Ascending aorta (tissue), 2 donors: ENCODE measurements at regions not wholly inside any gene's neighbourhood (a gene's known extent, or its start where the extent isn't known, plus 50 kb on each side); places are given as distances from the start of the nearest gene placed in this dataset.

Experiments
- DNase-seq, 2 donors: peaks; one replicate each; pipeline ENCODE4 v3.0.0-alpha.2; 2019; ENCODE audit warnings: low spot score in 2 of 2
- H3K27ac ChIP-seq, 2 donors: fragments of 200-600 bp; sonication (generic); one replicate each; pipeline ENCODE4 v1.5.1; 2016 to 2017; ENCODE audit warnings: mild to moderate bottlenecking in 1 of 2
- H3K27me3 ChIP-seq: fragments of 200-600 bp; sonication (generic); one replicate; pipeline ENCODE4 v1.5.1; 2017
- H3K36me3 ChIP-seq, 2 donors: fragments of 200-600 bp; sonication (generic); one replicate each; pipeline ENCODE4 v1.5.1; 2016
- H3K4me1 ChIP-seq, 2 donors: fragments of 200-600 bp; sonication (generic); one replicate each; pipeline ENCODE4 v1.5.1; 2016 to 2017; ENCODE audit warnings: mild to moderate bottlenecking in 1 of 2
- H3K4me3 ChIP-seq, 2 donors: fragments of 200-600 bp; sonication (generic); one replicate each; pipeline ENCODE4 v1.5.1; 2016 to 2017; ENCODE audit warnings: mild to moderate bottlenecking in 1 of 2
- H3K9me3 ChIP-seq, 2 donors: fragments of 200-600 bp; sonication (generic); one replicate each; pipeline ENCODE4 v1.5.1; 2016
- CTCF ChIP-seq, 3 experiments: fragments of 200-600 bp in 2 of 3; fragments of 450-650 bp in 1 of 3; sonication (generic) in 2 of 3; IDR thresholded peaks; one replicate each; pipeline ENCODE4 v1.5.1; 2016 to 2019; ENCODE audit warnings: antibody characterized with exemption in 3 of 3, mild to moderate bottlenecking in 1 of 3, moderate library complexity in 1 of 3
- intact Hi-C: fragments of 100-400 bp; cut with DNase I; formaldehyde crosslinking; loops from one replicate; pipeline ENCODE4 v1.15.1; 2023

- no peak overlapping the region for H3K4me3 ChIP-seq
- H3K9me3 ChIP-seq, result no peaks in the 10 kb centered on the region
- no peak for TF ChIP-seq CTCF (IDR thresholded peaks at IDR 0.05)
- DNase-seq, result no peak
- intact Hi-C loops, result no loop called here
- no peaks in the 10 kb centered on the region for H3K27me3 ChIP-seq
- no peak overlapping the region for H3K27ac ChIP-seq
- no peaks in the 10 kb centered on the region for H3K4me1 ChIP-seq
- H3K36me3 ChIP-seq, result no peaks in the 10 kb centered on the region
Measured at GRCh38 chr1:57882072-57882471, 458.2 kb upstream of the DAB1 start.

GRCh38 chr1:57881639-57882038, 457.8 kb upstream of the DAB1 start:
- no peaks in the 10 kb centered on the region for H3K27me3 ChIP-seq
- no peak for DNase-seq
- no peak overlapping the region for H3K4me3 ChIP-seq
- no peak for TF ChIP-seq CTCF (IDR thresholded peaks at IDR 0.05)
- H3K4me1 ChIP-seq, result no peaks in the 10 kb centered on the region
- intact Hi-C loops, result no loop called here
- H3K27ac ChIP-seq, result no peak overlapping the region
- H3K36me3 ChIP-seq, result no peaks in the 10 kb centered on the region
- H3K9me3 ChIP-seq, result no peaks in the 10 kb centered on the region

- DNase-seq, result no peak
Measured at GRCh38 chr1:57879700-57880099, 455.8 kb upstream of the DAB1 start.

GRCh38 chr1:57874418-57874877, 450.6 kb upstream of the DAB1 start:
- Histone ChIP-seq H3K27me3 (no peaks in the 10 kb centered on the region), H3K27ac (no peak overlapping the region), H3K9me3 (no peaks in the 10 kb centered on the region), H3K4me1 (no peaks in the 10 kb centered on the region), H3K36me3 (no peaks in the 10 kb centered on the region), H3K4me3 (no peak overlapping the region)
- intact Hi-C loops, result no loop called here
- TF ChIP-seq CTCF (IDR thresholded peaks at IDR 0.05), result no peak
- DNase-seq, result no peak

More at GRCh38 chr1:57879700-57880099, 455.8 kb upstream of the DAB1 start:
- no peaks in the 10 kb centered on the region for H3K4me1 ChIP-seq
- no peak overlapping the region for H3K27ac ChIP-seq
- no peaks in the 10 kb centered on the region for H3K9me3 ChIP-seq
- intact Hi-C loops, result no loop called here
- no peak for TF ChIP-seq CTCF (IDR thresholded peaks at IDR 0.05)
- H3K36me3 ChIP-seq, result no peaks in the 10 kb centered on the region
- H3K4me3 ChIP-seq, result no peak overlapping the region
- no peaks in the 10 kb centered on the region for H3K27me3 ChIP-seq

GRCh38 chr1:57872913-57873312, 449.1 kb upstream of the DAB1 start:
- Histone ChIP-seq H3K27ac (no peak overlapping the region), H3K9me3 (no peaks in the 10 kb centered on the region), H3K36me3 (no peaks in the 10 kb centered on the region), H3K4me3 (no peak overlapping the region), H3K27me3 (no peaks in the 10 kb centered on the region), H3K4me1 (no peaks in the 10 kb centered on the region)
- intact Hi-C loops, result no loop called here
- no peak for DNase-seq
- no peak for TF ChIP-seq CTCF (IDR thresholded peaks at IDR 0.05)

- DNase-seq, result no peak
- H3K9me3 ChIP-seq, result no peaks in the 10 kb centered on the region
- intact Hi-C loops, result no loop called here
Measured at GRCh38 chr1:57868908-57869307, 445.0 kb upstream of the DAB1 start.

More at GRCh38 chr1:57868908-57869307, 445.0 kb upstream of the DAB1 start:
- no peak for TF ChIP-seq CTCF (IDR thresholded peaks at IDR 0.05)
- Histone ChIP-seq H3K4me3 (no peak overlapping the region), H3K36me3 (no peaks in the 10 kb centered on the region), H3K4me1 (no peaks in the 10 kb centered on the region), H3K27ac (no peak overlapping the region), H3K27me3 (no peaks in the 10 kb centered on the region)
